Activated CD4-positive, alpha-beta memory T cell treated with anti-CD3 and anti-CD28 coated beads, Interleukin-2, amount 10 ng/mL, durations not matched to agents 7 days and 5 days (primary cell): ENCODE measurements at regions not wholly inside any gene's neighbourhood (a gene's known extent, or its start where the extent isn't known, plus 50 kb on each side); places are given as distances from the start of the nearest gene placed in this dataset.

Source experiments
- CTCF ChIA-PET: fragments of 350-600 bp; sonication (Branson Sonifier 250); formaldehyde crosslinking; loops from one replicate; lab custom pipeline; 2021; ENCODE audit warnings: antibody characterized with exemption, inconsistent platforms; lab: Charles Lee
- POLR2A ChIA-PET: fragments of 350-600 bp; sonication (Branson Sonifier 250); formaldehyde crosslinking; loops from one replicate; lab custom pipeline; 2021; ENCODE audit warnings: antibody characterized with exemption; lab: Charles Lee
- DNase-seq: peaks from one replicate; pipeline ENCODE4 v3.0.0-alpha.2; 2020
- H3K27ac Mint-ChIP-seq: one replicate; pipeline ENCODE4 v1.8.0; 2021; ENCODE audit warnings: mild to moderate bottlenecking, mixed read lengths
- H3K27me3 Mint-ChIP-seq: one replicate; pipeline ENCODE4 v1.8.0; 2021; ENCODE audit warnings: mixed read lengths
- H3K36me3 Mint-ChIP-seq: one replicate; pipeline ENCODE4 v1.8.0; 2021; ENCODE audit warnings: low read depth, mixed read lengths
- H3K4me1 Mint-ChIP-seq: one replicate; pipeline ENCODE4 v1.8.0; 2021; ENCODE audit warnings: mixed read lengths
- H3K4me3 Mint-ChIP-seq: one replicate; pipeline ENCODE4 v1.8.0; 2021; ENCODE audit warnings: mild to moderate bottlenecking, mixed read lengths
- H3K9me3 Mint-ChIP-seq: one replicate; pipeline ENCODE4 v1.8.0; 2021; ENCODE audit warnings: mixed read lengths

GRCh38 chr14:85798856-85799255 is 268.9 kb downstream of the FLRT2 start:
- H3K9me3 Mint-ChIP-seq, result no peaks in the 10 kb centered on the region
- DNase-seq, result no peak
- H3K27me3 Mint-ChIP-seq, result peaks cover 2% of the 10 kb centered on the region
- H3K4me1 Mint-ChIP-seq, result no peaks in the 10 kb centered on the region
- POLR2A ChIA-PET, result no interaction called here
- no peak overlapping the region for H3K27ac Mint-ChIP-seq
- no peak overlapping the region for H3K4me3 Mint-ChIP-seq
- CTCF ChIA-PET, result no interaction called here
- H3K36me3 Mint-ChIP-seq, result no peaks in the 10 kb centered on the region

GRCh38 chr14:85793533-85793932 is 263.6 kb downstream of the FLRT2 start:
- Mint-ChIP-seq H3K4me1 (no peaks in the 10 kb centered on the region), H3K27ac (no peak overlapping the region), H3K4me3 (no peak overlapping the region), H3K36me3 (no peaks in the 10 kb centered on the region), H3K9me3 (no peaks in the 10 kb centered on the region), H3K27me3 (peaks cover 2% of the 10 kb centered on the region)
- ChIA-PET POLR2A (no interaction called here), CTCF (no interaction called here)
- no peak for DNase-seq

- no peaks in the 10 kb centered on the region for H3K9me3 Mint-ChIP-seq
- H3K4me3 Mint-ChIP-seq, result no peak overlapping the region
- H3K4me1 Mint-ChIP-seq, result no peaks in the 10 kb centered on the region
- ChIA-PET POLR2A (no interaction called here), CTCF (interaction anchor here (0.5 kb wide), 1 partner anchor 127 kb away, joined by 3 read pairs; no protein-coding TSS in a partner anchor)
- H3K36me3 Mint-ChIP-seq, result no peaks in the 10 kb centered on the region
- no peaks in the 10 kb centered on the region for H3K27me3 Mint-ChIP-seq
- no peak for DNase-seq
- no peak overlapping the region for H3K27ac Mint-ChIP-seq
These were observed 259.6 kb downstream of the FLRT2 start for GRCh38 chr14:85789506-85789905.

GRCh38 chr14:85788470-85789233 is 258.7 kb downstream of the FLRT2 start:
- no peak for DNase-seq
- Mint-ChIP-seq H3K27me3 (no peaks in the 10 kb centered on the region), H3K27ac (no peak overlapping the region), H3K9me3 (no peaks in the 10 kb centered on the region), H3K4me3 (no peak overlapping the region), H3K36me3 (no peaks in the 10 kb centered on the region), H3K4me1 (no peaks in the 10 kb centered on the region)
- CTCF ChIA-PET, result no interaction called here
- POLR2A ChIA-PET, result no interaction called here

GRCh38 chr14:85766295-85766694 is 236.4 kb downstream of the FLRT2 start:
- H3K27ac Mint-ChIP-seq, result no peak overlapping the region
- no peaks in the 10 kb centered on the region for H3K4me1 Mint-ChIP-seq

GRCh38 chr14:85764822-85765221 is 234.9 kb downstream of the FLRT2 start:
- no peaks in the 10 kb centered on the region for H3K4me1 Mint-ChIP-seq
- H3K27me3 Mint-ChIP-seq, result no peaks in the 10 kb centered on the region
- no peaks in the 10 kb centered on the region for H3K36me3 Mint-ChIP-seq
- peaks cover 10% of the 10 kb centered on the region for H3K9me3 Mint-ChIP-seq
- no peak overlapping the region for H3K4me3 Mint-ChIP-seq
- ChIA-PET POLR2A (no interaction called here), CTCF (no interaction called here)
- no peak for DNase-seq
- no peak overlapping the region for H3K27ac Mint-ChIP-seq

More at GRCh38 chr14:85766295-85766694, 236.4 kb downstream of the FLRT2 start:
- H3K4me3 Mint-ChIP-seq, result no peak overlapping the region
- CTCF ChIA-PET, result no interaction called here
- POLR2A ChIA-PET, result no interaction called here
- DNase-seq, result no peak
- no peaks in the 10 kb centered on the region for H3K27me3 Mint-ChIP-seq
- H3K36me3 Mint-ChIP-seq, result no peaks in the 10 kb centered on the region
- peaks cover 10% of the 10 kb centered on the region for H3K9me3 Mint-ChIP-seq

- Mint-ChIP-seq H3K36me3 (no peaks in the 10 kb centered on the region), H3K4me3 (no peak overlapping the region), H3K27me3 (no peaks in the 10 kb centered on the region), H3K27ac (no peak overlapping the region), H3K4me1 (no peaks in the 10 kb centered on the region), H3K9me3 (peaks cover 9% of the 10 kb centered on the region)
- POLR2A ChIA-PET, result no interaction called here
- no peak for DNase-seq
- CTCF ChIA-PET, result no interaction called here
These were observed 232.6 kb downstream of the FLRT2 start for GRCh38 chr14:85762526-85762925.

GRCh38 chr14:85752175-85752574 is 222.2 kb downstream of the FLRT2 start:
- ChIA-PET CTCF (no interaction called here), POLR2A (no interaction called here)
- no peaks in the 10 kb centered on the region for H3K27me3 Mint-ChIP-seq
- H3K9me3 Mint-ChIP-seq, result no peaks in the 10 kb centered on the region
- H3K4me1 Mint-ChIP-seq, result no peaks in the 10 kb centered on the region
- H3K4me3 Mint-ChIP-seq, result no peak overlapping the region
- no peak for DNase-seq
- H3K36me3 Mint-ChIP-seq, result no peaks in the 10 kb centered on the region
- H3K27ac Mint-ChIP-seq, result no peak overlapping the region

GRCh38 chr14:85744573-85744972 is 214.6 kb downstream of the FLRT2 start:
- CTCF ChIA-PET, result no interaction called here
- no peak for DNase-seq
- POLR2A ChIA-PET, result no interaction called here
- no peaks in the 10 kb centered on the region for H3K4me1 Mint-ChIP-seq
- no peaks in the 10 kb centered on the region for H3K9me3 Mint-ChIP-seq
- no peaks in the 10 kb centered on the region for H3K36me3 Mint-ChIP-seq
- H3K4me3 Mint-ChIP-seq, result no peak overlapping the region
- H3K27ac Mint-ChIP-seq, result no peak overlapping the region
- H3K27me3 Mint-ChIP-seq, result no peaks in the 10 kb centered on the region

GRCh38 chr14:85732031-85732430 is 202.1 kb downstream of the FLRT2 start:
- Mint-ChIP-seq H3K27ac (no peak overlapping the region), H3K4me3 (no peak overlapping the region), H3K27me3 (no peaks in the 10 kb centered on the region), H3K4me1 (no peaks in the 10 kb centered on the region), H3K36me3 (no peaks in the 10 kb centered on the region), H3K9me3 (no peaks in the 10 kb centered on the region)
- ChIA-PET CTCF (no interaction called here), POLR2A (no interaction called here)
- no peak for DNase-seq

GRCh38 chr14:85731186-85731585 is 201.2 kb downstream of the FLRT2 start:
- Mint-ChIP-seq H3K27me3 (no peaks in the 10 kb centered on the region), H3K9me3 (no peaks in the 10 kb centered on the region), H3K36me3 (no peaks in the 10 kb centered on the region), H3K4me3 (no peak overlapping the region), H3K27ac (no peak overlapping the region), H3K4me1 (no peaks in the 10 kb centered on the region)
- no peak for DNase-seq
- POLR2A ChIA-PET, result no interaction called here
- CTCF ChIA-PET, result no interaction called here

- H3K27me3 Mint-ChIP-seq, result no peaks in the 10 kb centered on the region
- no peak for DNase-seq
- H3K27ac Mint-ChIP-seq, result no peak overlapping the region
- H3K36me3 Mint-ChIP-seq, result no peaks in the 10 kb centered on the region
- POLR2A ChIA-PET, result no interaction called here
- H3K9me3 Mint-ChIP-seq, result no peaks in the 10 kb centered on the region
- CTCF ChIA-PET, result no interaction called here
- no peaks in the 10 kb centered on the region for H3K4me1 Mint-ChIP-seq
- H3K4me3 Mint-ChIP-seq, result no peak overlapping the region
These were observed 198.6 kb downstream of the FLRT2 start for GRCh38 chr14:85728476-85729065.

- ChIA-PET CTCF (no interaction called here), POLR2A (no interaction called here)
- Mint-ChIP-seq H3K36me3 (no peaks in the 10 kb centered on the region), H3K9me3 (peaks cover 16% of the 10 kb centered on the region), H3K4me1 (no peaks in the 10 kb centered on the region), H3K27ac (no peak overlapping the region), H3K4me3 (no peak overlapping the region), H3K27me3 (no peaks in the 10 kb centered on the region)
- DNase-seq, result no peak
These were observed 184.1 kb downstream of the FLRT2 start for GRCh38 chr14:85714069-85714468.

GRCh38 chr14:85711620-85712019 is 181.7 kb downstream of the FLRT2 start:
- POLR2A ChIA-PET, result no interaction called here

More at GRCh38 chr14:85711620-85712019, 181.7 kb downstream of the FLRT2 start:
- Mint-ChIP-seq H3K27ac (no peak overlapping the region), H3K9me3 (peaks cover 6% of the 10 kb centered on the region), H3K27me3 (no peaks in the 10 kb centered on the region), H3K4me3 (no peak overlapping the region), H3K4me1 (no peaks in the 10 kb centered on the region), H3K36me3 (no peaks in the 10 kb centered on the region)
- CTCF ChIA-PET, result no interaction called here
- no peak for DNase-seq
